ENCODE measurements at regions not wholly inside any gene's neighbourhood (a gene's known extent, or its start where the extent isn't known, plus 50 kb on each side); places are given as distances from the start of the nearest gene placed in this dataset.

GRCh38 chrY:21177306-21177800 is 333.8 kb upstream of the RBMY1B start:
- TF ChIP-seq CTCF (IDR thresholded peaks at IDR 0.05): no peak
- TF ChIP-seq POLR2A (IDR thresholded peaks at IDR 0.05): no peak
